SIG-M5 (cell line): ENCODE measurements at regions not wholly inside any gene's neighbourhood (a gene's known extent, or its start where the extent isn't known, plus 50 kb on each side); places are given as distances from the start of the nearest gene placed in this dataset.

Experiments
- DNase-seq: peaks from one replicate; lab custom pipeline; 2025; lab: John Stamatoyannopoulos, UW

DNA sequence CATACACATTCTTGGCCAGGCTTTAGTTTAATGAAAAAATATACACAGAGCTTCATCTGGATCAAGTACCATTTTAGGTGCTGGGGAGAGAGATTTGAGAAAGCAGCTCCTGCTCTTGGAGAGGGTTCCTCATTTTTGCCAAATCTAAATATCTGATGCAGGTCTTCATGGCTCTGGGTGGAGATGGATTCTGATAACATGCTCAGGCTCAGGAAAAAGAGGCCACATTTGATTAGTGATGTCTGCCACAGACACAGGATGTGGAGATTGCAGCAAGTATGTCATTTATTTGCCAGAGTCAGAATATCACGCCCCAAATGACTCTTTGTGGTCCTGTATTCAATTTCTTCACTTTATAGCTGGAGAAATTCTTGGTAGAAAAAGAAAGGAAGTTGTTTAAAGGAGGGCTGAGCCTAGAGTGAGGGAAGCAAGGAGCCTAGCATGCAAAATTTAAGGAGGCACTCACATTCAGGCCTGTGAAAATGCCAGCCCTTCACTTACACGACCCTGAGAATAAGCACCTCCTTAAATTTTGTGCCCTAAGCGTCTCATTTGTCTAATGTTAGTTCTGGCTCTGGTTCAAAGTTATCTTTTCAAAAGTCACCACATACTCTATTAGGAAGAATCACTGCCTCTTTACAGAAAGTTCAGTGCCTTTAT lies 492.9 kb upstream of the TBX3 start:
- no peak for DNase-seq

DNA sequence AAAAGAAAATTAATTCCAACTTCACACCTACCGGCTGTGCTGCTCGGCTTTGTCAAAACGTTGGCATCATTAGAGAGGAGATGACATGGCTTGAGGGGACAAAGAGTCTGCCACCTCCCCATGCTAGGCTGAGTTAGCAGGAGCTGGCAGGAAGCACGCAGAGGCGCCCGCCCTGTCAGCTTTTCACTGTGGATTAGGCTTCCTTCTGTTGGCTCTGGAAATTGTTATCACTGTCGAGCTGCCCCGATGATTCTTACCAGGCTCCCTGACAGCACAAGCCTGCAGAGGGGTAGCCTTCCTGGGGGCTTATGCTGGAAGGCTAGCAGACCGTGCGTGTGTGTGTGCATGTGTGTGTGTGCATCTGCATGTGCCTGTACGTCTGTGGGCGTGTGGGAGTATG lies 490.9 kb upstream of the TBX3 start:
- no peak for DNase-seq

DNA sequence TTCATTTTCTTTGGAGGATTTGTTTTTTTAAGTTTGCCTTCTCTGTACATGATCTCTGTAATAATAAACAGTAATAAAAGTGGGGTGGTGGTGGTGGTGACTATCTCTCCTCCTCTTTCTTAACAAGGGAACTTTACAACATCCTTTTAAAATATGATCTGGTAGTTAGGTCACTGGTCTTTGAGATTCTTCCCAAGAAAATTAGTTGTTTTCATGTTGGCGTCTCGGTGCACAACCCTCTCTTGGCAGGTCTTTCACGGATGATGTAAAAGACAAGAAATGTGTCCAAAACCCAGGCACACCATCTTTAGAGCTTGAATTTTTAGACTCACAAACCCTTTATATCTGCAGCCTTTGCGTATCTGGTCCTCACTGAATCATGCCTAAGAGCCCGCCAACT lies 488.5 kb upstream of the TBX3 start:
- DNase-seq = no peak

DNA sequence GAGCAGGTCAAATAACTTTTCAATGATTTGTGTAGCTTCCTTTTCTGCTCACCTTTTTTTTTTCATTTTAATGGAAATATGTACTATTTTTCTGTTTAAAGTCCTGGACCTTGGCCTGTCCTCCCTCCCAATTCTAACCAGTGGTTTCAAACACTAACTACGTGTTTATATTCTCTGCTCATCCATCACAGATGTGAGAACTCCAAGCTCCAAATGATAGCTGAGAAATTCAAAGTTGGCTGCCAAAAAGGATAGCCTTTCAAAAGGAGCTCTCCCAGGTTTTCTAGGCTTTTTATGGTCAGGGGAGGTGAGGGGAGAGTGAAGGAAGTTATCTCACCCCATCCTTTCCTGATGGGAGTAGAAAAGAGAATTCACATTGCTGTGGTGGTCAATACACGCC lies 486.0 kb upstream of the TBX3 start:
- DNase-seq = no peak

DNA sequence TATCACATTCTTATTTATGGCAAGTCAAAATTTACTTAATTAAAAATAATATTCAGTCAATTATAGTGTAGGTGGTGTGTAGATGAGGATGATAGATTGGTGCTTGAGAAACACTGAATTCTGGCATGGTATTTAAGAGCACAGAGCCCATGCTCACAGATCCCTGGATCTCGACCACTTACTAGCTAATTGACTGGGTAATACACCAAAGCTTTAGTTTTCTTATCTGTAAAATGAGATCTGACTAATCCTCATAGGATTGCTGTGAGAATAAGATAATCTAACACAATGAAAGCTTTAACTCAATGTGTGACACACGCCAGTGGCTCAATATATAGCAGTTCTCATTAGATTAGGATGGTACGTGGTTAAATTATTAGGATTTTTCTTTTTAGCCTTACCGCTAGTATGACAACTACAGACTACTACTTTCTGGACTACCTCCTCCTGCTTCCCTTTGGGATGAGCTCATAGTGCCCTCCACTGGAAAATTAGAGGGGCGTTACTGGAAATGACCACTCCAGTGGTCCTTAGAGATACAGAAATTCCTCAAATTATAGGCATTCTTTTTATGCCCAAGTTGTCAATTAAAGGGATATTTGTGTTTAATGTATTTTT lies 482.8 kb upstream of the TBX3 start:
- no peak for DNase-seq

DNA sequence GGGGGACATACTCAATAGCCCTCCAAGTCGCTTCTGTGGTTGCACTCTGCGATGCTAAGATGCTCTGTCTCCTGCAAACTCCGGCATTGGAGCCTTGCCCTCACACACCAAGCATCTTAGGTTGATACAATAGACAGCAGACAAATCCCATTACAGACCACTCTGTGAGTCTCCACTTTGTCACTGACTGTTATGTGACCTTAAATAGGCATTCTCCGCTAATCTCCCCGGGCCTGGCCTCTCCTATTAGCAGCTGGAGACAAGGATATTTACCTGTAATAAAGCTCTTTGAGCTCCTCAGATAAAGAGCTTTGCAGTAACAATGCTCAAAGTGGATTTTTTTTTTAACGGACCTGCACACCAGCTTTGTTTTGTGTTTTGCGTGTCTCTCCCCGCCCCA lies 479.7 kb upstream of the TBX3 start:
- DNase-seq = no peak

DNA sequence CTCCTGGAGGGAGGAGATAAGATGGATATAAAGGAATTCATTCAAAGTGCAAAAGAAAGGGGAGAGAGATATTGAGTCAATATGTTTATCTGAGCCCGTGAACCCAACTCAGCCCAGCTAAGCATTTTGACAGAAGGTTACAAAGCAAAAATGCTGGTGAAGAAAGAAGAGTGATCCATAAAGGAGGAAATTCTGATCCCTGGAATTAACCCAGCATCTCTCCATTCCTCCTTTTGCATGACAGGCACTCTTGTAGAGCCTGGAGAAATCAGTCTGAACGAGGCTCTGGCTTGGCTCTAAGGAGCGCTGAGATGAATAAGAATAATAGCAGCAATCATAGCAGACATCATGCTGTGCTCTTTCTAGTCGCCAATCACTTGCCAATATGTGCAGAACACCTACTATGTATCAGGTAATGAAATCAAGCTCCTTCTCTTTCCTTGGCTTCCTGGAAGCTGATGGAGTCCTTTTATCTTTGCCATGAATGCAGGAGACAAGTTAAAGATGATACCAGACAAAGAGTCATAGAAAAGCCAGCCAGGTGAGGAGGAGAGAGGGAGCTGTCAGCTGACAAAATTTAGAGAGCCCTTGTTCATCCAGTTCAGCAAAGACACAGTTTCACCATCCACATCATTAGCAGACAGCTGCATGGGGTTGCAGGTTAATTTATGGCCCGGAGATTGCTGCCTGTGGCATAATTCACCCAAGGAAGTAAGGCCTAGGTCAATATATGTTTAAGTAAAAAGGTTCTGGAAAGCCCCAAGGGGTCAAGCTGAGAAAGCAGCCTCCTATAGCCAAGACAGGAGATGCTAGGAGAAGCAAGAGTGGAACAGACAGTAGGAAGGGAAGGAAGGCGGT lies 476.5 kb upstream of the TBX3 start:
- no peak for DNase-seq

DNA sequence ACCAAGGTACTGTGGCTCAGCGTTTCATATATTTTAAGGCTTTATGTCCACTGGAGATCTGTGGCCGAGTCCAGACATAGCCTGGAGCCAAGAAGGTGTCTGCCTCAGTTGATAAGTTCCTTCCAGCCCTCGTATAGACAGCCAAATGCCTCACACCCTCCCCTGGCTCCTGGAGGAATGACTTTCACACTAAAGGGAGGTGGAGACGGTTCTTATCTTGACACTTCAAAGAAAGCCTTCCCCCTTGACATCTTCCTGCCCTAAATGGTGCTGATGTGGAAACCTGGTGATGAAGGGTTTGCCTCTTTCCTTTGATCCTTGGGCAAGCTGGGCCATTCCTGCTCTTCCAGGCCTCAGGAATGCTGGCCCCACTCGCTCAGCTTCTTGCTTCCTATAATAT lies 474.8 kb upstream of the TBX3 start:
- DNase-seq = no peak

DNA sequence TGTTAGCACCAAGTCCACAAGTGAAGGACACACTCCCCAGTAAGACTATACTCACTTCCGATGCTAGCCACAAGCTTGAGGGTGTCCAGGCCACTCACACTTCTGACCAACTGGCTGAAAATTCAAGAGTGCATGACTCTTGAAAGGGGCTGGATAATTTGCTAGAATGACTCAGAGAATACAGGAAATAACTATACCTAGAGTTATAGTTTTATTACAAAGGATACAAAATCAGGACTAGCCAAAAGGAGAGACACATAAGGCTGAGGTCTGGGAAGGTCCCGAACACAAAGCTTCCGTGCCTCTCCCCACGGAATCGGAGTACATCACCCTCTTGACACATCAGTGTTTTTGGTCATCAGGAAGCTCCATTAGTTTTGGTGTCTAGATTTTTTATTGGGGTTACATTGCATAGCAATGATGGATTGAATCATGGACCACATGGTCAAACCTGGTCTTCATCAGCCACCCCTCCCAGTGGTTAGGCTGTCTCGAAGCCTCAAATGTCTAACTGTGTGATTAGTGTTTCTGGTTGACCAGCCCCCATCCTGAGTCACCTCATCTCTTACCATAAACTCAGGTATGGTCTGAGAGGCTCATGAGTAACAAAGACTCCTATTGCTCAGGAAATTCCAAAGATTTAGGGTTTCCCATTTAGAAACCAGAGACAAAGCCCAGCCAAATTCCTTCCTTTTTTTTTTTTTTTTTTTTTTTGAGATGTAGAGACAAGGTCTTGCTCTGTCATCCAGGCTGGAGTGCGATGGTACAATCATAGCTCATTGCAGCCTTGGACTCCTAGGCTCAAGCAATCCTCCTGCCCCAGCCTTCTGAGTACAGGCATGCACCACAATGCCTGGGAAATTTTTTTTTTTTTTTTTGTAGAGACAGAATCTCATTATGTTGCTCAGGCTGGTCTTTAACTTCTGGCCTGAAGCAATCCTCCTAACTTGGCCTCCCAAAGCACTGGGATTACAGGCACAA lies 472.0 kb upstream of the TBX3 start:
- no peak for DNase-seq

DNA sequence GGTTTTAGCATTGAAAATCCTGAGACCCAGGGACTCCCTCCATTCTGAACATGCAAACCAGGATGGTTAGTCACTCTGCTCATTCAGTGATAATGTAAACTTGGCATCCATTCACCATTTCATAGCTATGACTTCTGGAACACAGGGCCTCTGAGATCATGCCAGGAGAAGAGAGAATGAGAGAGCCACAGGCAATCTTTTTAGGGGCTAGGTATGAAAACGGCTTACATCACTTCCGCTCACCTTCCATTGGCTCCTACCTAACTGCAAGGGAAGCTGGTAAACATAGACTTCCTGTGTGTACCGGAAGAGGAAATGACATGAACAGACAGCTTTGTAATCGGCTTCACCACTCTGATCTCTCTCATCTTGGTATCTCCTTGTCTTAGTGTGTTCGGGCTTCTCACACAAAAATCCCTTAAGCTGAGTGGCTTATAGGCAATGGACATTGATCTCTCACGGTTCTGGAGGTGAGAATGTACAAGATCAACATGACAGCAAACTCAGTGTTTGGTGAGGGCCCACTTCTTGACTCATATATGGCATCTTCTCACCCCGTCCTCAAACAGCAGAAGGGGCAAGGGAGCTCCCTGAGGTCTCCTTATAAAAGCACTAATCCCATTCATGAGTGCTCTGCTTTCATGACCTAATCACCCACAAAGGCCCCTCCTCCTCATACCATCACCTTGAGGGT lies 465.9 kb upstream of the TBX3 start:
- no peak for DNase-seq

DNA sequence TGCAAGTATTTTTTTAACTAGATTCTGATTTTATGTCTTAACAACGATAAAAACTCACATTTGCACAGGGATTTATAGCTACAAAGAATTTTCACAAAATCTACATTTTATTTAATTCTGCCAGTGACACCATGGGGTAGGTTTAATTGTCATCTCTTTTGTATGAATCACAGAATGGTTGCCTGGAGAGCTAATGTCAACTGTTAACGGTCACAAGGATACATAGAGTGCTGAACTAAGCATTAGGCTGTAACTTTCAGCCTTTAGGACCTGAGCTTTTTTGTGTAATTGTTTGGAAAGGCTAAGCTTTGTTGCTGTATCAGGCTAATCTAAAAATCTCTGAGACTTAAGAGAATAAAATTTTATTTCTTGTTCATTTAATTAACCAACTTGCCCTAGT lies 465.3 kb upstream of the TBX3 start:
- no peak for DNase-seq

DNA sequence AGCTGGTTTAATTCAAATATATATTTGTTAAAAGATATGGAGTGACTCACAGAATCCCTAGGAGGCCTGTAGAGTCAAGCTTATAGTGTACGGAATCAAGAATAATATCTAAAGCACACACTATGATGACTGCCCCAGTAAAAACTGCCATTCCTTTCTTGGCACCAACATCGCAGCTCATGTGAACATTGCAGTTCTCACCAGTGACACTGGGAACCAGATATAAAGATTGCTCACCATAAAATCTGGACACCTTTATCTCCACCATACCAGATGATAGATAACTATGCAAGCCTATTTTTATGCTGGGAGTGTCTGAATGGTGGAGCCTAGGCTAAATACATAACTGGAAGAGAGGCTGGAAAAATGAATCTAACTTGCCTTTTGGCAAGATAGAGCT lies 463.9 kb upstream of the TBX3 start:
- DNase-seq = no peak

DNA sequence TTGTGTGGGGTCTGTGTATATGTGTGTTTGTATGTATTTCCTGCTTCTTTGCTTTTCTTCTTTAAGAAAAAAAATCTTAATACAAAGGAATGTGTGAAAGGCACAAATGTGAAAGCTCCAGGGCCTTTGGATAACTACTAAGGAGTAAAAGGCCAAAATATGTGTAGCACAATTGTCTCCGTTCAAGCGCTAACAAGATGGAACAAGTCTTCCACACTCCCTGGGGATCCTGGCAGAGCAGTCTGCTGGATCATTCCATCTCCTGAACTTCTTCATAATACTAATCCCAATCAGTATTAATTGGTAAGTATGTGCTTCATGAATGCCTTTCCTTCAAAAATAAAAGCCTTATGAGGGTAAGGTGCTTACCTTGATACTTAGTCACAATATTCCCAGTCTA lies 462.5 kb upstream of the TBX3 start:
- no peak for DNase-seq

DNA sequence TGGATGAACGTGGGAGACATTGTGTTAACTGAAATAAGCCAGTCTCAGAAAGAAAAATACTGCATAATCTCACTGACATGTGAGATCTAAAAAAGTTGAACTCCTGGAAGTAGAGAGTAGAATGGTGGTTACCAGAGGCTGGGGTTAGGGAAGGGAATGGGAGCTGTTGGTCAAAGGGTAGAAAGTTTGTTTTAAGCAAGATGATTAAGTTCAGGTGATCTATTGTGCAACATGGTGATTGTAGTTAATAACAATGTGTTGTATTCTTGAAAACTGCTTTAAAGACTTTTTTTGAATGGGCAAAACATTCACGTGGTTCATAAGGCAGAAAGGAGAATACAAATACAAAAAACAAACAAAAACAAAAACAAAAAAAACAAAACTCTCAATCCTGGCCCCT lies 460.4 kb upstream of the TBX3 start:
- DNase-seq = no peak

DNA sequence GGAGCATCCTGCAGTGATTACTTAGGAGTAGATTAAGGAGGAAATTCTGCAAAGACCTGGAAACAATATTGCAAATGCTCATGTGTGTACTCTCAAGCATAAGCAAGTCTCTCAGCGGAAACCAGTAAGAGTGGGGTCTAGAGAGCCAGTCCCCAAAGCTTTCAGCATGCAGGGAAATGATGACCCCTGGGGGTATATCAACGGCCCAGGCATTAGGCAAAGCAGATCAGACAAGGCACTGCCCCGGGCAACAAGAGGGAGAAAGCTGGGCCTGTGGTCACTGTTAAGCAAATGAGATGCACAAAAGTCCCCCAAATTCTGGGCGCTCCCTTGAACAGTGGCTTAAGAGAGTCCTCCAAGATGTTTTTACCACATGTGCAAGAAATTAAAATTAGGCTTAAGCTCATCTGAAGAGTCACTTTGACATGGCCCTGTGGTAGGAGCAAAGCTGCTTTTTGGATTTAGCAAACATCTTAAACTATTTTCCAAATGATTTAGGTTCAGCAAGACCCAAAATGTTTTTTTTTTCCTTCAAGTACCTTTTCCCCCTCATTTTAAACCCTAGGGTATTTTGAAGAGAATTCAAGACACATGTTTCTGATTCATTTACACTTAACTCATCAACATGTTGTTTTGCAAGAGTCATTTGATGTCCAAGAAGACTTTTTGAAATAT lies 457.1 kb upstream of the TBX3 start:
- no peak for DNase-seq

DNA sequence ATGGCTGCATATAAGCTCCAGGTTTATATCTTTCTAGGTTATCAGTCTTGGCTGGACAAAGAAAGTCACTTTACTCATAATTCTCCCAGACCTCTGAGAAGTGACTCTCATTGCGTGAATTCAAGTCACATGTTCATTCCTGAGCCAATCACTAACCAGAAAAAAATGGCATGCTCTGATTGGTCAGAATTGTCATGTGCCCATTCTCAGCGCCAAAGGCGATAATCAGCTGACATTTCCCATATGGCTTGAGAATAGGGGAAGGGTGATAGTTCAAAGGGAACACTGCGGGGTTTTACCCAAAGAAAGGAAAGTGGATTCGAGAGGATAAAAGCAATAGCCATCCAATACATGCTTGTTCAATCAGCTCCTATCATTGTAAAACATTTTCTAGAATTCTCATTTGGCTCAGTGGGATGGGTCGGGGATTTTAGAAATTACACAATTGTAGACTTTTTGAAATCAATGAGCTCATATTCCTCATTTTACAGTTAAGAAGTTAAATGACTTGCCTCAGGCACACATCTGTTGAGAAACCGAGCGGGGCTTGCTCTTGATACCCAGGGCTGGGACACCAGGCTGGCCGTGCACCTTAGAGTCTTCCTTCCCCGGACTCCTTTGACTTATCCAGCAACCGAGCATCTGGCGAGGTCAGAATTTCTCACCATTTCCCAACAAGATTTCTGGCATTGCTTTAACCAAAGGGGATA lies 454.0 kb upstream of the TBX3 start:
- no peak for DNase-seq

DNA sequence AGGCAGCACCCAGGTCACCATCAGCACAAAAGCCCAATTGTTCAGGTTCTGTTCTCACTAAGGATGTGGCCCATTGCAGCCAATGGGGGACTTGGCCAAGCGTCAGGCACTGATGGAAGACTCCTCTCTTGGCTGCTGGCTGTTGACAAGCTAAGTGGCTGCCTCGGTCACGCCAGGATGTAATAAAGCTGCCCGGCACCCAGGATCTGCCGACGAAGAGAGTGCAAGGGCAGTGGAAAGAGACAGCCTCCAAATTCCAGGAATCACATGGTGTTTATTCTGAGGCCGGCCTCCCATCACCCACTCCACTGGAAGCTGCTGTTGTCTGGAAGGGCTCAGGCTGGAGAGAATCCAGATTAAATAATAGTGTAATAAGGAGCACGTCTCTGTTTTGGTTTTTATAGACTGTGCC lies 451.8 kb upstream of the TBX3 start:
- no peak for DNase-seq

DNA sequence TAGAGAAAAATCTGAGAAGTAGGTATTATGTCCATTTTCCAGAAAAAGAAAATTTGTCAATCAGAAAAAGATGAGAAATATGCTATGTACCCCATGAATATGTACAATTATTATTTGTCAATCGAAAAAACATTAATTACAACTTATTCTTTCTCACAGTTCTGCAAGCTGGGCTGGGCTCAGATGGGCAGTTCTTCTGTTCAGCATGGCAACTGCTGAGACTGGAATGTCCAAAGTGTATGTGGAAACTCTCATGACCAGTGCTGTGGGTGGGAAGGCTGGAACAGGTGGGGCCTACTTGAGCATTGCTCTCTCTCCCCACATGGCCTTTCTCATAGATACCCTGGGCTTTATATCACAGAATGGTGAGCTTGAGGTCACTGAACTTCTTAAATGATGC lies 450.3 kb upstream of the TBX3 start:
- no peak for DNase-seq

DNA sequence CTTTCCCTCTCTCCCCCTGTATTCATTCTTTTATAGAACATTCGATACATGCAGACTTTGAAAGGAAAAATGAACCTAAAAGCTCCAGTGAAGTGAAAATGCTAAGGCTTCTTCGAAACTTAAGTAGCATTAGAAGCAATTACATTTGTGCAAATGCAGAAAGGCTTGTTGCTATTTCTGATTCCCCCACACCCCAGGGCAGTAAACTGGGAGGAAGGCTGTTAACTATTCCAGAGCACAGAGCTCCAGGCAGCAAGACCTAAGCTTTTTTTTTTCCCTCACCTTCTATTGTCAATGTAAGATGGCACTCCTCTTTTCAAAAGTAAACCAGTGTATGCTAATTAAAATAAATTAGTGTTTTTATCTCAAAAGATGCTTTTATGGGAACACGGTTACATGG lies 448.9 kb upstream of the TBX3 start:
- DNase-seq = no peak

DNA sequence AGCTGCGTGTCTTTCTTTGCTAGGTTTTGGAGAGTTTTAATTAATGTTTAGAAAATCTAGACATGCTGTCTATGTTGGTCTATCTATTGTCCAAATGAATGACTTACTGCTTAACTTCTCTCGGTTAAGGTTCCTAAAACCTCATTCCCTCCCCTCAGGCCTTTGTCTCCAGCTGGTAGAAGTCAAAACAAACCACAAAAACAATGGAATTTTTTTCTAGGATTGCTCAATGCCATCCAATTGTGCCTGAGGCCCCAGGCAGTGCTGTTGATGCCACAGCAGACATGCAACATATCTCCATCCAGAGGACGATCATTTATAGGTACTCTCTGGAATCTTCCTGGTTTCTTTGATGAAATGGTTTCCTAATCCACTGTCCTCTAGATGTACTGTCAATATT lies 448.2 kb upstream of the TBX3 start:
- DNase-seq = no peak
